Germinal center (tissue), 1 donor: ENCODE measurements at regions not wholly inside any gene's neighbourhood (a gene's known extent, or its start where the extent isn't known, plus 50 kb on each side); places are given as distances from the start of the nearest gene placed in this dataset.

Experiments used
- DNase-seq: peaks from one replicate; pipeline ENCODE4 v3.0.0; 2012; ENCODE audit warnings: mixed read lengths, low spot score

GRCh38 chr6:113102761-113103160 lies 754.4 kb upstream of the MARCKS start:
- DNase-seq, result no peak

- DNase-seq, result no peak
Observed at GRCh38 chr6:113103634-113104361, 753.3 kb upstream of the MARCKS start.

- no peak for DNase-seq
Observed at GRCh38 chr6:113104541-113104940, 752.6 kb upstream of the MARCKS start.

GRCh38 chr6:113104951-113105350 lies 752.2 kb upstream of the MARCKS start:
- DNase-seq, result no peak

GRCh38 chr6:113110211-113110610 lies 746.9 kb upstream of the MARCKS start:
- DNase-seq, result no peak

GRCh38 chr6:113111550-113111949 lies 745.6 kb upstream of the MARCKS start:
- no peak for DNase-seq

GRCh38 chr6:113112086-113112485 lies 745.1 kb upstream of the MARCKS start:
- no peak for DNase-seq

GRCh38 chr6:113115196-113115595 lies 741.9 kb upstream of the MARCKS start:
- no peak for DNase-seq

GRCh38 chr6:113120224-113120581 lies 736.9 kb upstream of the MARCKS start:
- DNase-seq, result no peak

GRCh38 chr6:113120582-113121285 lies 736.4 kb upstream of the MARCKS start:
- DNase-seq, result no peak

GRCh38 chr6:113121571-113121970 lies 735.6 kb upstream of the MARCKS start:
- no peak for DNase-seq

GRCh38 chr6:113122060-113122459 lies 735.1 kb upstream of the MARCKS start:
- DNase-seq, result no peak

- DNase-seq, result no peak
Observed at GRCh38 chr6:113125626-113126025, 731.5 kb upstream of the MARCKS start.

- DNase-seq, result no peak
Observed at GRCh38 chr6:113127786-113128419, 729.2 kb upstream of the MARCKS start.

- DNase-seq, result no peak
Observed at GRCh38 chr6:113128661-113129060, 728.5 kb upstream of the MARCKS start.

- no peak for DNase-seq
Observed at GRCh38 chr6:113129991-113130390, 727.2 kb upstream of the MARCKS start.

GRCh38 chr6:113137426-113137825 lies 719.7 kb upstream of the MARCKS start:
- no peak for DNase-seq

- no peak for DNase-seq
Observed at GRCh38 chr6:113140721-113141120, 716.4 kb upstream of the MARCKS start.

- DNase-seq, result no peak
Observed at GRCh38 chr6:113141901-113142300, 715.2 kb upstream of the MARCKS start.

GRCh38 chr6:113142671-113143174 lies 714.4 kb upstream of the MARCKS start:
- DNase-seq, result no peak

GRCh38 chr6:113143206-113143605 lies 713.9 kb upstream of the MARCKS start:
- no peak for DNase-seq

GRCh38 chr6:113144117-113144516 lies 713.0 kb upstream of the MARCKS start:
- no peak for DNase-seq

- no peak for DNase-seq
Observed at GRCh38 chr6:113146878-113147277, 710.3 kb upstream of the MARCKS start.
